Stimulated activated naive CD8-positive, alpha-beta T cell treated with anti-CD3 and anti-CD28 coated beads, Interleukin-15, Interleukin-2, amounts not matched to agents 100 ng/mL and 50 ng/mL, for 24 hours (primary cell): ENCODE measurements at regions not wholly inside any gene's neighbourhood (a gene's known extent, or its start where the extent isn't known, plus 50 kb on each side); places are given as distances from the start of the nearest gene placed in this dataset.
"Not testable (repeated sequence)": the region's sequence is repeated elsewhere in the genome, so short reads cannot be mapped to it uniquely, and the experiment has no call there.

ENCODE experiments used
- H3K27ac Mint-ChIP-seq: one replicate; pipeline ENCODE4 v1.8.0; 2021; ENCODE audit warnings: mild to moderate bottlenecking, mixed read lengths
- H3K27me3 Mint-ChIP-seq: one replicate; pipeline ENCODE4 v1.8.0; 2021; ENCODE audit warnings: mixed read lengths
- H3K36me3 Mint-ChIP-seq: one replicate; pipeline ENCODE4 v1.8.0; 2021; ENCODE audit warnings: low read depth, mixed read lengths
- H3K4me1 Mint-ChIP-seq: one replicate; pipeline ENCODE4 v1.8.0; 2021; ENCODE audit warnings: low read depth, mixed read lengths
- H3K4me3 Mint-ChIP-seq: one replicate; pipeline ENCODE4 v1.8.0; 2021; ENCODE audit warnings: mild to moderate bottlenecking, mixed read lengths
- H3K9me3 Mint-ChIP-seq: one replicate; pipeline ENCODE4 v1.8.0; 2021; ENCODE audit warnings: mixed read lengths

- not testable (repeated sequence) for H3K27me3 Mint-ChIP-seq, H3K36me3 Mint-ChIP-seq, H3K4me3 Mint-ChIP-seq, H3K4me1 Mint-ChIP-seq, H3K27ac Mint-ChIP-seq
- H3K9me3 Mint-ChIP-seq: peaks cover 11% of the 10 kb centered on the region
Observed at GRCh38 chr5:145446875-145447274, 388.3 kb downstream of the PRELID2 start.

DNA sequence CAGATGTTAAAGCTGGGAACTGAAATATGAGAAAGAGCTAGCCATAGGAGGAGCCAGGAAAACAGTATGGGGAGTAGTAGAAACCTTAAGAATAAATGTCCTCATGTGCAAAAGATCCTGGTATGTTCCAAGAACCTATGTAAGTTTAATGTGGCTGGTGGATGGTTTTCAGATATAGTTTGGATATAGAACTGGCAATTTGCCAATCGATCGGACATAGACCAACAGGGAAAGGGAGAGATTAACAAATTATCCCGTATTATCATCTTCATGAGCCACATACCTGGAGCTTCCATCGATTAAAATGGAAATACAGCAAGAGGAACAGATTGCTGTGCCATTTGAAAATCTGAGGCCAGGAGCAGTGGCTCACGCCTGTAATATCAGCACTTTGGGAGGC is 388.7 kb downstream of the PRELID2 start:
- H3K27me3 Mint-ChIP-seq: no peaks in the 10 kb centered on the region
- H3K27ac Mint-ChIP-seq: no peak overlapping the region
- no peaks in the 10 kb centered on the region for H3K36me3 Mint-ChIP-seq
- H3K9me3 Mint-ChIP-seq: peaks cover 14% of the 10 kb centered on the region
- no peak overlapping the region for H3K4me3 Mint-ChIP-seq
- no peaks in the 10 kb centered on the region for H3K4me1 Mint-ChIP-seq

DNA sequence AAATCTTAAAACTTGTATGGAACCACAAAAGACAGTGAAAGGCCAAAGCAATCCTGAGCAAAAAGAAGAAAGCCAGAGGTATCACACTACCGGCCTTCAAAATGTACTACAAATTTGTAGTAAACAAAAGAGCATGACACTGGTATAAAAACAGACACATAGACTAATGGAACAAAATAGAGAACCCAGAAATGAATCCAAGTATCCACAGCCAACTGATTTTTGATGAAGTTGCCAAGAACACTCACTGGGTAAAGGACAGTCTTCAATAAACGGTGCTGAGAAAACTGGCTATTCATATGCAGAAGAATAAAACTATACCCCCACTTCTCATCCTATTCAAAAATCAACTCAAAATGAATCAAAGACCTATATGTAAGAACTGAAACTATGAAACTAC is 390.1 kb downstream of the PRELID2 start:
- H3K4me3 Mint-ChIP-seq: no peak overlapping the region
- H3K4me1 Mint-ChIP-seq: no peaks in the 10 kb centered on the region
- H3K27me3 Mint-ChIP-seq: no peaks in the 10 kb centered on the region
- H3K9me3 Mint-ChIP-seq: peaks cover 14% of the 10 kb centered on the region
- no peak overlapping the region for H3K27ac Mint-ChIP-seq
- no peaks in the 10 kb centered on the region for H3K36me3 Mint-ChIP-seq

GRCh38 chr5:145443964-145444363 is 391.2 kb downstream of the PRELID2 start:
- Mint-ChIP-seq H3K4me1 (no peaks in the 10 kb centered on the region), H3K27ac (no peak overlapping the region), H3K4me3 (no peak overlapping the region), H3K9me3 (peaks cover 14% of the 10 kb centered on the region), H3K36me3 (no peaks in the 10 kb centered on the region), H3K27me3 (no peaks in the 10 kb centered on the region)

GRCh38 chr5:145443366-145443765 is 391.8 kb downstream of the PRELID2 start:
- no peaks in the 10 kb centered on the region for H3K36me3 Mint-ChIP-seq

DNA sequence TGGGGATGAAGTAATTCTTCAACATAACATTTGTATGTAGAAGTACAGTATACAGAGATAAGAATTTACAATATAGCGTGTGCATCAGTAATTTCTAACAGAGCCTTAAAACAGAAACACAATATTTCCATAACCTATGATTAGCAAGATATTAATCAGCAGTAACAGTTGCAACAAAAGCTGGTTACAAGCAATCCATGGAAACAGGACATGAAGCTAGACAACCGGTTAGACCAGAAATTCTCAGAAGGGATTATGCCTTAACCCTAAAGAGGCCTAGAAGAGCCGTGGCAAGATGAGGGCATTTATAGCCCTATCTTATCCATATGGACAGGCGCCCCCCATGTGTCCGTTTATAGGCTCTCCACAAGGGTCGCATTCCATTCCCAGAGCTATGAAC is 392.5 kb downstream of the PRELID2 start:
- not testable (repeated sequence) for H3K27ac Mint-ChIP-seq, H3K4me3 Mint-ChIP-seq, H3K9me3 Mint-ChIP-seq, H3K4me1 Mint-ChIP-seq, H3K27me3 Mint-ChIP-seq, H3K36me3 Mint-ChIP-seq

More at GRCh38 chr5:145443366-145443765, 391.8 kb downstream of the PRELID2 start:
- Mint-ChIP-seq H3K27me3 (no peaks in the 10 kb centered on the region), H3K27ac (no peak overlapping the region), H3K4me3 (no peak overlapping the region), H3K9me3 (peaks cover 10% of the 10 kb centered on the region), H3K4me1 (no peaks in the 10 kb centered on the region)

DNA sequence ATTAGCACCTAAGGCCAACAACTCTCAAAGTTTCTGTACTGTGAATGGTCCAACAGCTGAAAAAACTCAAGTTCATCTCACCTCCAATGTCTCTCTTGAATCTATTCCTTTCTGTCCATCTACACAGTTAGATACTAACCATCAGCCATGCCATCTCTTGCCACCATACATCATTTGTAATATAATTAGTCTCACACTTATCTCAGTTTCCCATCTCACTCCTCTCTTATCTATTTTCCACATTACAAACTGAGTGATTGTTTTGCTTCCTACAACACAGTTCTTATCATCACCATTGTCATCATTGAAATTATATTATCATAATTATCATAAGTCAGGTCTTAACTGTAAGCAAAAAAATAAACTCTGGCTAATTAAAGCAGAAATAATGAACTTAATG is 393.9 kb downstream of the PRELID2 start:
- no peaks in the 10 kb centered on the region for H3K27me3 Mint-ChIP-seq
- H3K4me1 Mint-ChIP-seq: no peaks in the 10 kb centered on the region
- H3K9me3 Mint-ChIP-seq: peaks cover 14% of the 10 kb centered on the region
- no peaks in the 10 kb centered on the region for H3K36me3 Mint-ChIP-seq
- no peak overlapping the region for H3K27ac Mint-ChIP-seq
- no peak overlapping the region for H3K4me3 Mint-ChIP-seq

GRCh38 chr5:145437627-145438026 is 397.5 kb downstream of the PRELID2 start:
- Mint-ChIP-seq H3K27ac (no peak overlapping the region), H3K27me3 (no peaks in the 10 kb centered on the region), H3K9me3 (peaks cover 14% of the 10 kb centered on the region), H3K4me1 (no peaks in the 10 kb centered on the region), H3K4me3 (no peak overlapping the region), H3K36me3 (no peaks in the 10 kb centered on the region)

DNA sequence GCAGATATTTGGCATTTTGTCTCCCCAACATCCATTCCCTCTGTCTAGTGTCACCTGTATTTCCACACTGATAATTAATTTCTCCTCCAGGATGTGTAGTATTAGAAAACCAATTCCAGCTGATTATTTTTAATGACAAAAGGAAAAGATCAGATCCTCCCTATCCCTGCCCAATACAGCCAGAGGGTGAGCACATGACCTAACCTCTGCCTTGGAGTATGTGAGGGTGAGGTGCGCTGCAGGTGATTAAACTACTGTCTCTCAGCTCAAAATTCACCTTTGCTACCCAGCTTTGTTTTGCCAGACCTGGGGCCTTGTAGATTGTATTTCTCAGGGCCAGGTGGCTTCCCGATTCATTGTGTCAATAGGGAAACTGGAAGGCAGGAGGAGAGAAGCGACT is 402.1 kb downstream of the PRELID2 start:
- H3K36me3 Mint-ChIP-seq: no peaks in the 10 kb centered on the region
- H3K9me3 Mint-ChIP-seq: peaks cover 12% of the 10 kb centered on the region
- no peaks in the 10 kb centered on the region for H3K4me1 Mint-ChIP-seq
- no peak overlapping the region for H3K27ac Mint-ChIP-seq
- H3K27me3 Mint-ChIP-seq: no peaks in the 10 kb centered on the region
- H3K4me3 Mint-ChIP-seq: no peak overlapping the region

DNA sequence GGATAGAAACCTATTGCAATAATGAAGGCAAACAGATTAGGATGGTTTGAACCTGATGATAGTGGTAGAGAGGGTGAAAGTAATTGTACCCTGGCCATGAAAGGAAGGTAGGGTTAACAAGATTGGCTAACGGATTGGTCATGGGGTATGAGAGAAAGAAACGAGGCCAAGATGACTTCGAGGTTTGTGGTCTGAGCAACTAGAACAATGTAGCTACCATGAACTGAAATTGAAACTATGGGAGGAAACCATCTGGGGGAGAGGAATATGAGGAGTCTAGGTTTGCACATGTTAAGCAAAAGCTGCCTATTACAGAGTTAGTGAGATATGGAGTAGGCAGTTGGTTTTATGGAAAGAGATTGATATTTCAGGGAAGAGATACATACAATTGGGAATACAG is 406.0 kb downstream of the PRELID2 start:
- Mint-ChIP-seq H3K9me3 (peaks cover 20% of the 10 kb centered on the region), H3K27me3 (no peaks in the 10 kb centered on the region), H3K27ac (no peak overlapping the region), H3K36me3 (no peaks in the 10 kb centered on the region), H3K4me3 (no peak overlapping the region), H3K4me1 (no peaks in the 10 kb centered on the region)

GRCh38 chr5:145408048-145408341 is 427.1 kb downstream of the PRELID2 start:
- Mint-ChIP-seq H3K4me3 (no peak overlapping the region), H3K4me1 (no peaks in the 10 kb centered on the region), H3K9me3 (peaks cover 30% of the 10 kb centered on the region), H3K27me3 (no peaks in the 10 kb centered on the region), H3K36me3 (no peaks in the 10 kb centered on the region), H3K27ac (no peak overlapping the region)

DNA sequence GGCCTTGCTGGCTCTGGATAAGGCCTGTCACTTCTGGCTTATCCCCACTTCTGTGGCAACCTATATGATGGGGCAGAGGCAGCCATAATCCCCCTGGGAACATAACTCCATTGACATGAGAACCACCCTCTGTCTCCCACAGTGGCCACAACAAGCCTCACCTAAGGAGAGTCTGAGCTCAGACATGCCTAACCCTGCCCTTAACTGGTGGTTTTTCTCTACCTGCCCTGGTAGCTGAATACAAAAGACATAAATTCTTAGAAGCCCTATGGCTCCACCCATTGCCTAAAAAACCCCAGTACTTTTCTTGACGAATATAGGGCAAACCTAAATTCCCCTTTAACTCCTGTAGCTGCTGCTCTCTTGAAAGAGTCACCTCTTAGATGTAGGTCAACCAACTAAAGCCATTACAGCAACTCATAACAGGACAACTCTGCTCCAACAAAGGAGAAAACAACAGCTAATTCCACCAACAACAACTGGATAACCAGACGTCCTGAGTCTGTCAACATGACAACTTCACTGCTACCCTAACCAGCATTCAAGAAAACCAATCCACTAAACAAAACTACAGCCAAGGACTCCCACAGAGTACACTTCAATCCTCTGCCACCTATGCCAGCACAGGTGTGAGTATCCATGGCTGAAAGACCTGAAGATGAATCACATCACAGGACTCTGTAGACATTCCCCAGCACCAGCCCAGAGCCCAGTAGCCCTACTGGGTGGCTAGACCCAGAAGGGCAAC is 427.7 kb downstream of the PRELID2 start:
- H3K4me1 Mint-ChIP-seq: no peaks in the 10 kb centered on the region
- no peak overlapping the region for H3K4me3 Mint-ChIP-seq
- no peaks in the 10 kb centered on the region for H3K36me3 Mint-ChIP-seq
- no peak overlapping the region for H3K27ac Mint-ChIP-seq
- peaks cover 29% of the 10 kb centered on the region for H3K9me3 Mint-ChIP-seq
- H3K27me3 Mint-ChIP-seq: no peaks in the 10 kb centered on the region

GRCh38 chr5:145403992-145404391 is 431.1 kb downstream of the PRELID2 start:
- no peaks in the 10 kb centered on the region for H3K27me3 Mint-ChIP-seq

GRCh38 chr5:145396888-145397287 is 438.3 kb downstream of the PRELID2 start:
- H3K36me3 Mint-ChIP-seq: no peaks in the 10 kb centered on the region
- no peak overlapping the region for H3K27ac Mint-ChIP-seq
- H3K4me1 Mint-ChIP-seq: no peaks in the 10 kb centered on the region
- no peaks in the 10 kb centered on the region for H3K27me3 Mint-ChIP-seq
- no peak overlapping the region for H3K4me3 Mint-ChIP-seq
- H3K9me3 Mint-ChIP-seq: peaks cover 16% of the 10 kb centered on the region

More at GRCh38 chr5:145403992-145404391, 431.1 kb downstream of the PRELID2 start:
- Mint-ChIP-seq H3K4me3 (no peak overlapping the region), H3K4me1 (no peaks in the 10 kb centered on the region), H3K36me3 (no peaks in the 10 kb centered on the region), H3K27ac (no peak overlapping the region), H3K9me3 (peaks cover 21% of the 10 kb centered on the region)

DNA sequence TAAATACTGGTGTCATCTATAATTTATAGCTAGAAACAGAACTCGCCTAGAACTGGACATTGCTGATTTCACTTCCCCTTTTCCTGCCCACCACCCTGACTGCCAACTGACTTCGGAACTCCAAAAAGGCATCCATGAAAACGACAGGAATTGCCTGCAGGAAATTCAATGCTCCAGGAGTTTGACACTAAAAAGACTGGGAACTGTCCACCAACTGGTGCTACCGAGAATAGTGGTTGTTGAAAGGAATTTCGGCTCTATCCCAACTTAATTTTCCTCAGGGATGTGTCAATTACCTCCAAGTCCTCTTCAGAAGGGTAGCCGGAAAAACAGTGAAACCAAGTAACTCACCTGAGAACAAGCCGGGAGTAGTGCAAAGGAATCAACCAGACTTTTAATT is 440.0 kb downstream of the PRELID2 start:
- H3K27me3 Mint-ChIP-seq, H3K4me1 Mint-ChIP-seq, H3K27ac Mint-ChIP-seq, H3K4me3 Mint-ChIP-seq, H3K36me3 Mint-ChIP-seq: not testable (repeated sequence)
- peaks cover 16% of the 10 kb centered on the region for H3K9me3 Mint-ChIP-seq

GRCh38 chr5:145393426-145393825 is 441.7 kb downstream of the PRELID2 start:
- Mint-ChIP-seq H3K27ac (no peak overlapping the region), H3K27me3 (no peaks in the 10 kb centered on the region), H3K9me3 (peaks cover 21% of the 10 kb centered on the region), H3K4me3 (no peak overlapping the region), H3K36me3 (no peaks in the 10 kb centered on the region), H3K4me1 (no peaks in the 10 kb centered on the region)
